ENCODE measurements at regions not wholly inside any gene's neighbourhood (a gene's known extent, or its start where the extent isn't known, plus 50 kb on each side); places are given as distances from the start of the nearest gene placed in this dataset.
"Not testable (repeated sequence)": the region's sequence is repeated elsewhere in the genome, so short reads cannot be mapped to it uniquely, and the experiment has no call there.

DNA sequence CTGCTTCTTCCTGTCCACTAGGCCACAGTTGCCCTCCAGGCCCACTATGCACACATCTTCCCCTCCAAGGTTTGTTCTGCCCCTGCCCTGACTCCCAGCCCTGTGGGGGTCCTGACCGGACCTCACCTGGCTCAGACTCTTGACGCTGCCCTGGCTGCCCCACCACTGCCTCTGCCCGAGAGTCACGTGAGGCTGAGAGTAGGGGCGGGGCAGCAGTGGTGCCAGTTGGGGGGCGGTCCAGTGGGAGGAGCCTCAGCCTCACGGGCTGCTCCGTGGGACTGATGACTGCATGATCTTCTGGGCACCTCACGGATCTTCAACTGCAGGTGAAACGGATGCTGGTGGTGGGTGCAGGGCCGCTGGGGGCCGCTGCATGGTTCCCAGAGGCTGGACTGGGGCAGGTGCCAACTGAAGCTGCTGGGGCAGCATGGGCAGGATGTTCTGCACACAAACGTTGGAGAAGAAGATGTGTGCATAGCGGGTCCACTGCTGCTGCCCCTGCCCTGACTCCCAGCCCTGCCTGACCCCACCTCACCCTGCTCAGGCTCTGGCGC, 77.6 kb downstream of the HHIPL2 start:
- not testable (repeated sequence) for DNase-seq (ENCODE audit: low read depth, low spot score)

DNA sequence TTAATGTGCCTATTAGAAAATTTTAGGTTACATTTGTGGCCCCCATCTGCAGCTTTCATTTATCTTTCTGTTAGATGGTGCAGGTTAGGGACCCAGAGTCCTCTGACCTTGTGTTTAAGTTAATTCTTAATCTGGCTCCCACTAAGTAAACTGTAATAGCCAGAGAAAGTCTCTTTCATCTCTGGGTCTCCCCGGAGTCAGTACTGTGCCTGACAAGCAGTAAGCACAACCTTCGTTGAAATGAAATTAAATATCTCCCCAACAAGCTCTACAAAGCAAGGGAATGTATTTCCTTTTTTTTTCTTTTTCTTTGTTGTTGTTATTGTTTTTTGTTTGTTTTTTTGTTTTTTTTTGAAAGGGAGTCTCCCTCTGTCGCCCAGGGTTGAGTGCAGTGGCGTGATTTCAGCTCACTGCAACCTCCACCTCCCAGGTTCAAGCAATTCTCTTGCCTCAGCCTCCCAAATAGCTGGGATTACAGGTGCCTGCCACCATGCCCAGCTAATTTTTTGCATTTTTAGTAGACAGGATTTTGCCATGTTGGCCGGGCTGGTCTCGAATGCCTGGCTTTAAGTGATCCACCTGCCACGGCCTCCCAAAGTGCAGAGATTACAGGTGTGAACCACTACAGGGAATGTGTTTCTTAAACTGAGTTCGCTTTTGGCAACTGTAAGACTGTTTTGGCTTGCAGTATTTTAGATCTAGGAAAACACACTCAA, 81.6 kb downstream of the HHIPL2 start:
- no peak for DNase-seq (ENCODE audit: low read depth, low spot score)

DNA sequence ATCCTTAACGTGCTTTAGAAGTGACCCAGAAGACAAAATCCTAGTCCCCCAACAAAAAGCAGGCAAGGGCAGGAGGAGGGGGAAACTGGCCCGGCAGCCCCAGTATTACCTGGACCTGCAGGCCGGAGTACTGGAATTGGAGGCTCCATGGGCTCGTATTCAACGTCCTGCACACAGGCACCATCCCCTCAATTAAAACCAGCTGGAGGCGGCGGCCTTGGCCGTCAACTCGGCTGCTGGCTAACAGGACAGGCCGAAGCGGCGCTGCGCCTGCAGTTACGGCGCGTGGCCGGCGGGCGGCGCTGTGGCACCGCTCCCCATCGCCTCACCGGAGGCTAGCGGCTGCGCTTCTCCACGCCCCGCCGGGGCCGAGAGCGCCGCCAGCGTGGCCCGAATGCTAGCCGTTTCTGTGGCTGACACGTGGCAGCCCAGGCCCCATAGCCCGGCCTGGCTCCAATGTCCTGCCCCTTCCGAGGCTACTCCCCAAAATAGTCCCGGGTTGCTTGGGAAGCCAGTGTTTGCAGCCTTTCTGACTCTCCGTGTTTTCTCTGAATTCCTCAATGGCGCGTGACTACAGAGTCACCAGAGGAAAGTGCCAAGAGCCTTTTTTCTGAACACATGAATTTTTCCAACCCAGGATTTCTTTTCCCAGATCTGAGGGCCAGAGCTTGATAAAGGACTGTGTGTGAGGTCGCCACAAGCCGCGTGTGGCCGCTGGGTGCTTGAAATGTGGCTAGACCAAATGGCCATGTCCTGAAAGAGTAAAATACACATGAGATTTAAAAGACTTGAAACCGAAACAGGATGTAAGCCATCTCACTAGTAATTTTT, 82.5 kb downstream of the HHIPL2 start:
- DNase-seq (ENCODE audit: low read depth, low spot score) = peak; percentile 98

DNA sequence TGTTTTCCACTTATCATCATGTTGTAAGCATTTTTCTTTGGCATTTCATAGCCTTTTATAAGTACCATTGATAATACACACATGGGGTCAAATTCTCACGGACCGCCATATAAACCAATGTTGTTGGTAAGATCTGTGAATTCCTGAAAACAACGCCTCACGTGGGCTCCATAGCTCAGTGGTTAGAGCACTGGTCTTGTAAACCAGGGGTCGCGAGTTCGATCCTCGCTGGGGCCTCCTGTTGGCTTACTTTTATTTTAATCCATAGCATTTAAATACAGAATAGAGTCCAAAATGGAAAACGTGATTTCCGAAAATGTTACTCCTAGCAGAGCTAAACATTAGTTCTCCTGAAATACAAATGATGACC, 83.1 kb downstream of the HHIPL2 start:
- DNase-seq (ENCODE audit: low read depth, low spot score) = peak; percentile 66

DNA sequence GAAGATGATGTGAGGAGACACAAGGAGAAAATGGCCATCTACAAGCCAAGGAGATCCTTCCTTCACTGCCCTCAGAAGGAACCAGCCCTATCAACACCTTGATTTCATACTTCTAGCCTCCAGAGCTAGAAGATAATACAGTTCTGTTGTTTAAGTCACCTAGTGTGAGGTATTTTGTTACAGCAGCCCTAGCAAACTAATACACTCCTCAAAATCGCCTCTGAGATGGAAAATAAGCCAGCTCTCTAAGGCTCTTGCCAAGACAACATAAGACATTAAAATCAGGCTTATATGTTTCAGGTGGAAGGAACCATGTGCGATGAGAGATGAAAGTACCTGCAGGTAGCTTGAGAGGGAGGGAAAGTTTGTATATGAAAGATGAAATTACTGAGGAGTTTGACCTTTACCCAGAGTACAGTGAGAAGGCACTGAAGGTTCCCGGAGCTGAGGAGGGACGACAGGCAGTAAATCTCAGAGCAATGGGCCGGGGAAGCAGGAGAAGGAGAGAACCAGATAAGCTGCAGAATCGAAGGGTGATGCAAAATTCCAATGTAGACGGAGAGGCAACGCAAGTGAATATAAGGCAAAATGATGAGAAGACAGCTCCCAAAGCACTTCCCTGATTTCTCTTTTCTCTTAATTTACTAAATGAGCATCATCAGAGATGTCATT, 84.7 kb downstream of the HHIPL2 start:
- no peak for DNase-seq (ENCODE audit: low read depth, low spot score)

DNA sequence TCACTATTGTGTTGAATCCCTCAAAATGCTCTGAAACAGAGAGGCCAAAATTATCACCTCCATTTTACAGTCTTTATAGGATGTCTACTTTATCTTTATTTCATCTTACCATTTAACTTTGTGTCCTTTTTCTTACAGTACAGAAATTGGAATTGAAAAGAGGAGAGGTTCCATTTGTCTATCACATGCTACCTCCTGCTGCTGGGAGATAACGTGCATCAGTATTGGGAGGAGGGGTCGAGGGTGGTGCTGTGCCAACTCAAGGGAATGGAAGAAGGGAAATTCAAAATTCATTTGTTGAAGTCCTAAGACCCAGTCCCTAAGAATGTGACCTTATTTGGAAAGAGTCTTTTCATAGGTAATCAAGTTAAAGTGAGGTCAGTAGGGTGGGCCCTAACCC, 85.3 kb downstream of the HHIPL2 start:
- no peak for DNase-seq (ENCODE audit: low read depth, low spot score)

DNA sequence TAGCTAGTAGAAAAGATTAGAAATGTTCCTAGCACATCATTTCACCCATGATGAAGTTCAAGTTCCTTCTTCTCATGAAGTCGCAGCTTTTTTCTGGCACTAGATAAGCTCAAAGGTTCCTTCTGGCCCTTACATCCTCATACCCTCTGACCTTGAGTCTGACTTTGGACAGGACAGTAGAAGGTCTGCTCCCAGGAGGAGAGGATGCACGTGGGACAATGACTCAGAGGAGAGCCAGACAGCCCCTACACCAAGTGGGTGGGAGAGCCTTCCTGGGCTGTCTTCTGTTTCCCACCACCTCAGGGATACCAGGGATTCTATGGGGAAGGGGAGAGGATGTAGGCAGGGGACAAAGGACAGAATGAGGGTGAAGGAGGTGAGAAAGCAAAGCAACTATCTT, 86.0 kb downstream of the HHIPL2 start:
- DNase-seq (ENCODE audit: low read depth, low spot score) = no peak

DNA sequence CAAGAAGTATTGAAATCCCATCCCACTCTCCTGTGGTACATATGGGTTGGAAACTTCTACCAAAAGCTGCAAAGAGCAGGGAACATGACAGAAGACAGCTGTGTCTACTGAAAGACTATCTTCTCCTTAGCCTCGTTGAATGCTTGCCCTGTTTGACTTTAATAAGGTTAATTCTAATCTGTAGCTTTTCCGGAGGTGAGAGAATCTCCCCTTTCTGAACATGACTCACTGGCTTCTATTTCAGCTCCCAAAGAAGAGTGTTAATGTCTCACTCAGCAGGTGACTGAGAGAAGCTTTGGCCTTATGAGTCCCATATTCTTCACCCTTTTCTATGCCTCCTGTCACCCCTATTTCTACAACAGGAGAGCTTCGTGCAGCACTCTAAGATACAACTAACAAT, 88.3 kb downstream of the HHIPL2 start:
- no peak for DNase-seq (ENCODE audit: low read depth, low spot score)

DNA sequence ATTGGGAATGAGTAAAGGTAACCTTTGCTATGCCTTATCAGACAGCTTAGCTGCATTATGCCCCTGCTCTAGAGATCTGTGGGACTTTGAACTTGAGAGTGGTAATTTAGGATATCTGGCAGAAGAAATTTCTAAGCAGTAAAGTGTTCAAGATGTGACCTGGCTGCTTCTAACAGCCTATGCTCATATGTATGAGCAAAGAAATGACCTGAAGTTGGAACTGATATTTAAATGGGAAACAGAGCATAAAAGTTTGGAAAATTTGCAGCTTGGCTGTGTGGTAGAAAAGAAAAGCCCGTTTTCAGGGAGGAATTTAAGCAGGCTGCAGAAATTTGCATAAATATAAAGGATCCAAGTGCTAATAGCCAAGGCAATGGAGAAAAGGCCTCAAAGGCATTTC, 90.4 kb downstream of the HHIPL2 start:
- no peak for DNase-seq (ENCODE audit: low read depth, low spot score)

DNA sequence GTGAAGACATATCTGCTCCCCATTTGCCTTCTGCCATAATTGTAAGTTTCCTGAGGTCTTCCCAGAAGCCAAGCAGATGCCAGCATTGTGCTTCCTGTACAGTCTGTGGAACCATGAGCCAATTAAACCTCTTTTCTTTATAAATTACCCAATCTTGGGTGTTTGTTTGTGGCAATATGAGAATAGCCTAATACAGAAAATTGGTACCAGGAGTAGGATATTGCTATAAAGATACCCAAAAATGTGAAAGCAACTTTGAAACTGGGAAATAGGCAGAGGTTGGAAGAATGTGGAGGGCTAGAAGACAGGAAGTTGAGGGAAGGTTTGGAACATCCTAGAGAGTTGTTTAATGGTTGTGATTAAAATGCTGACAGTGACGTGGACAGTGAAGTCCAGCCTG, 90.8 kb downstream of the HHIPL2 start:
- no peak for DNase-seq (ENCODE audit: low read depth, low spot score)

DNA sequence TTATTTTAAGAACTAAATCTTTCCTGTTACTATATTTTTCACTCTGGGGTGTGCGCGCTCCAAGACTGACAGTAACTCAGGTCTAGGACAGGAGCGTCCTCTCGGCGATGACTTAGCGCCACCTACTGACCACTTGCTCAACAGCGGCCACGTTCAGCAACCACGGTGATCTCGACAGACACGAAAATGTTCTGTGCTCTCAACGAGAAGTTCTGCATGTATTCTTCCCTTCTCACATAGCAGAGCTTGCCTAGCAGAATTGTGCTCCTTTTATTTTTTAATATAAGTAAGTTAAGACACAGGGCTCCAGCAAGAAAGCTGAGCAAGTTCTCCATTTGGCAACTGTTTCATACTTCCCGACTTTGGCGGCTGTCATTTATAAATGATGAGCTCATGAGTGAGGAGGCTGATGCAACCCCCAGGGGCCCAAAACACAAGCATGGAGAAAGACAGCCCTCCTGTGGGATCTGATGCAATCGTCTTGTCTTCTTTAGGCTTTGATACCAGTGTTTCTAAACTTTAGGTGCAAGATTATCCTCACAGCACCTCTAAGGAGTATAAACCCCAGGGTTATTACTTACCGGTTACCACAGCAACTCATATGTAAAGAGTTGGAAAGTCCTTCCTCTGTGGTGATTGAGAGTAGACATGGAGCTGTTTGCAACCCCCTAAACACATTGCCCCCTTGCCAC, 92.6 kb downstream of the HHIPL2 start:
- peak; percentile 93 for DNase-seq (ENCODE audit: low read depth, low spot score)

DNA sequence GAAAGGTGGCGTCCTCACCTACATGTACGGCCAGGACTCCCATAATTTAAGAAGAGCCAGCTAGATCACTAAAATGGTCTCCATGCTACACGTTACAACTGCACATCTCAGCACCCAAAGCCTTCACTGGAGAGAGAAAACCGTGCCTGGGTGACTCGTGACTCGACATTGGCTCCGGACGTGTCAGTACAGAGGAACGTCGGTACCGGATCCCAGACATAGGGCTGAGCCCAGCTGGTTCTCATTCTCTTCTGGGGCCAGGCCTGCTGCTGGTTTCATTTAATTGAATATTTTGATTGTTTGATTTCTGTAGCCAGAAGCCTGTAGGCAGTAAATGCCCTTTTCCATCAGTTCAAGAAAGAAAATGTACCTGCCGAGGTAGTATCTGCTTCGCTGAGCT, 93.1 kb downstream of the HHIPL2 start:
- DNase-seq (ENCODE audit: low read depth, low spot score) = no peak

DNA sequence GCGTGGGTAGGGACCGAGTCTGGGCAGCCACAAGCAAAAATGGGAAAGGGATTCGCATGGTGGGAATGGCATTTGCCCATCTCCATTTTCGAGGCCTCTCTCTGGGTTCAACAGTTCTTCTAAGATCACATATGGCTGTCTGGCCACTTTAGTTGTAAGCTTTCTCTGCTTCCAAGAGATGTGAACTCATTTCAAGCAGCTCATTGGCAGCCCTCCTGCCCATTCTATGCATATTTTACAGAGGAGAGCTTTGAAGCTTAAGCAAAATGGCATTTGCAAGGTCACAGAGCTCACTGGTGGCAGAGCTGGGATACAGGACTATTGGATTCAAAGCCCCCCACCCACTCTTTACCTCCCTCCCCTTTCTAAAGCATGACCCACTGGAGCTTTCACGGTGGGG, 93.7 kb downstream of the HHIPL2 start:
- DNase-seq (ENCODE audit: low read depth, low spot score) = peak; percentile 68

DNA sequence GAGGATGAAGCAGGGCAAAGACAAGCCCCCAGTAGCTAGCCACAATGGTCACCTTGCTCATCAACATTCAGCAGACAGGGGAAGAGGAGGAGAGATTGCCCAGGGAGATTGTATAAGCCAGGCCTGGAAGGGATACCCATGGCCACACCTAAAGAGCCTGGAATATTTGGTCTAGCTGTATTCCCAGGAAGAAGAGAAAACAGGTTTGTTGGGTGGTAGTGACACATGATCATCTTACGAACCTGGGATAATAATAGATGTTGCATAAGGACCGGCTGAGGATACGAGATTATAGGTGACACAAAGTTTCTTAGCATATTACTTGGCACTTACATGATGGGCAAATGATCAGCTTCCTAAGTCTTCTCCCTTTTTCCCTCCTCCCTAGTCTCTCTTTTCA, 95.9 kb downstream of the HHIPL2 start:
- no peak for DNase-seq (ENCODE audit: low read depth, low spot score)

DNA sequence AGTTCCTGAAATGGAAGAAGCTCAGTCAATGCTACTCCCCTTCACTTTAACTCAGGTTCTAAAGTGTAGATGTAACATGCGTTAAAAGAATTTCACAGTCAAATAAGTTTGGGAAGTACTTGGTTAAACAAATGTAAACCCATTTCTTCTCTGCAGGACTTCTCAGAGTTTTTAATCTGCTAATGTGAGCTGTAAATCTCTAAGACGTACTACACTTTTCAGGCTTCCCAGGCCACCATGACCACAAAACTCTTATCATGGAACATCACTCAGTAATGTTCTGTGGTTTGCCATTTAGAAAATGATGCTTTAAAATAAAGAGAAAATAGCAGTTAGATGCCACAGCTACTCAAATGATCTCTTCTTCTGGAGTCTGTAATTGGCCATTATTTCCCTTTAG, 104.3 kb downstream of the HHIPL2 start:
- no peak for DNase-seq (ENCODE audit: low read depth, low spot score)

DNA sequence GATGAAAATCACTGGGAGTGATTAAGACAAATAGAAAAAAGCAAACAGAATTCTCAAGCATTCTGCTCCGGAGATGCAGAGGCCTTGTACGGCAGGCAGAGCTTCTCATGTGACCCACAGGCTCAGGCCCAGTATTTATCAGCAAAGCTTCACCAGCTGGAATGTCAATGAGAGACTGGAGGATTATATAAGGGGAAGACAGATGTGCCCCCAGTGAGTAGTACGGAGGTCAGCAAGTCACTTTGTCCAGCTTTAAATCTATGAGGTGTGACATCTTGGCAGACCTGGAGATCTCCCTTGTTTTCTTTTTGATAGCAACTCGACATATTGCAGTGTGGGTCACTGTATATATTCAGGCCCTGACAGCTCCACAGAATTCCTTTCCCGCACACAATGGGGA, 106.8 kb downstream of the HHIPL2 start:
- no peak for DNase-seq (ENCODE audit: low read depth, low spot score)

DNA sequence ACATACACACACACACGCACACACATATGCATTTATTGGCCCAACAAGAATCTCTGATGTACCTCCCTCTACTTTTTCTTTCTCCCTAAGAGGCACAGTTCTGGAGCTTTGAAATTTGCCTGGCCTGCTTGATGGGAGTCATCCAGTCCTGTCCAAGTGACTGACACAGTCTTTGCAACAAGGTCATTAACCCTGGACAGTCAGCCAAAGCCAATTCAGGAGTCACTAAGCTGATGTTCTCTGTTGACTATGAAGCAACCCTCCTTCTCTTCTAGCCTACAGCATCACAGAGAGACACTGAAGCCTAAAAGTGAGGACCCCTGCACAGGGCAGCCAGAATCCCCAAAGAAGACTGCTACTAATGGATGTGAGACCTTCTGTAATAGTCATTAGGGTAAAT, 123.1 kb downstream of the HHIPL2 start:
- no peak for DNase-seq (ENCODE audit: low read depth, low spot score)

DNA sequence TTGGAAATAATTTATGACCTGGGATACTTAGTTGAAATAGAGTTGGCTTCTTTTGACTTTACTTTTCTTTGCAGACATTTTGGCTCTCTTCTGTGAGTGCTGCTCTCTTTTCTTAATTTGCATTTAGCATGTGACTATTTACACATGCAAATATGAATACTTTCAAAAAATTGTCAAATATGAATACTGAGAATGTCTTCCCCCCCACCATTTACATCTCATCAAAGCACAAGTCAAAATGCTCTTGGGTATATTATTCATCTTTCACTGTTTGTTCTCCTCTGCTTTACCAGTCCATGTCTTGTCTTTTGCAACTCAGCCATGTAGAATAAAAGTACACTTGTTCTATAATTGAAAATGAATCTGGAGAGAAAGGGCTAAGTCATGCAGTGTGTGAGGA, 126.5 kb downstream of the HHIPL2 start:
- no peak for DNase-seq (ENCODE audit: low read depth, low spot score)

DNA sequence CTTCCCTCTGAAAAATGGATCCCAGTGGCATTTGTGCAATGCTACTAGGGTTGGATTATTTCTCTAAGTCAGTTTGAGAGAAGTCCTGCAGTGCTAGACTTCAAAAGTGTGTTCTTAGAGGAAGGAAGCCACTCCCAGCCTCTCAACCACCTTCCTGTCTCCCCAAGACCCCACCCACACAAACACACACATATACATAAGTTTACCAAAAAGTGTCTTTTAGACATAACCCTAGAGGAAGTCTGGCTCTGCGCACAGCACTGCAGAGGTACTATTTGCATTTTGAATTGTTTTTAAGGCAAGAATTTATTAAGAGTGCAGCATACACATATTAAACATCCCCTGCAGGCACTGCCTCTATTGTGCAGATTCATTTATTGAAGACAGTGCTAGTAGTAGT, 127.3 kb downstream of the HHIPL2 start:
- no peak for DNase-seq (ENCODE audit: low read depth, low spot score)

DNA sequence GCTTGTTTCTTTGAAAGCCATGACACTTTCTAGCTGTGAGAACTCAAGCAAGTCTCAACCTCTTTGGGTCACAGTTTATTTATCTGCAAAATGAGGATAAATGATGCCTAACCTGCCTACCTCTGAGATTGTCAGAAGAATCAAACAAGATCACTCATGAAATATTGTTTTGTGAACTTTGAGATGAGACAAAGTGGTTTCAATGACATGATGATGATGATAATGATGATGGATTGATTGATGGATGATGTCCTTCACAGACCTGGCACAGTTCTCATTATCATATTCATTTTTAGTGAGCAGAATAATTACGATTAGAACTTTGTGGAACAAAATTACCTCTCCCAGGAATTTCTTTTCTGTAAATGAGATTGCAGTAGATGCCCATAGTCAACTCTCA, 129.2 kb downstream of the HHIPL2 start:
- no peak for DNase-seq (ENCODE audit: low read depth, low spot score)

DNA sequence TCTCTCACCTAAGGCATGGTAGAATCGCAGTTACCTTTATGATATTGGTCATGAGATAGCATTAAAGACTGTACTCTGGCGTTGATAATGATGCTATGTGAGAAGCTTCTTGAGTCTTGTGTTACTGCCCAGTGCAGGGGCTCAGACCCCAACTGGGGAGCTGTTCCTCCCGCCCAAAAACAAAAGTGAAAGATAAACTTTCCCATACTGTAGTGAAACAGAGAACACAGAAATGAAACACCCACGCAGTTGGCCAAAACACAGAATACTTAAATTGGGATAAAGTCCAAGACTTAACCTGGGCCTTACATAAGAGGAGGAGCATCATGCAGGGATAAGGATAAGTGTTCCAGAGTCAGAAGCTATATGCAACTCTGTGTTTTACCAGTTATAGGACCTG, 130.6 kb downstream of the HHIPL2 start:
- DNase-seq (ENCODE audit: low read depth, low spot score) = no peak

Measured in astrocyte of the hippocampus (primary cell).